IMR-90 (cell line): ENCODE measurements at regions not wholly inside any gene's neighbourhood (a gene's known extent, or its start where the extent isn't known, plus 50 kb on each side); places are given as distances from the start of the nearest gene placed in this dataset.

Experiments
- ATAC-seq: fragments of 200-7000 bp; cut with Tn5 transposase; 2 replicates; pipeline ENCODE4 v1.9.1; 2020; ENCODE audit warnings: low read depth, mild to moderate bottlenecking, moderate library complexity
- BruUV-seq: library from RNA; stranded (reverse); fragments of 400-500 nt; replicated peaks from 2 replicates; lab custom pipeline; 2021; lab: Mats Ljungman, UMichigan
- CTCF ChIA-PET: fragments of 300-600 bp; formaldehyde crosslinking; extraction: SDS; loops from one replicate; lab custom pipeline; 2021; ENCODE audit warnings: antibody characterized with exemption; lab: Yijun Ruan, JAX
- POLR2A ChIA-PET: fragments of 300-600 bp; sonication (Branson Sonifier 250); formaldehyde crosslinking; loops from one replicate; lab custom pipeline; 2022; ENCODE audit warnings: antibody characterized with exemption; ENCODE audit not compliant: unreplicated experiment; lab: Charles Lee
- DNase-seq: peaks from one replicate; pipeline ENCODE4 v3.0.0; 2013
- H2AFZ ChIP-seq: replicated peaks from 2 replicates; pipeline ENCODE3; 2013; ENCODE audit warnings: low read length, mild to moderate bottlenecking; ENCODE audit not compliant: poor library complexity
- H2AK5ac ChIP-seq: 2 replicates; pipeline ENCODE4 v1.6.1; 2013; ENCODE audit warnings: low read depth, low read length, inconsistent platforms
- H2AK9ac ChIP-seq: replicated peaks from 2 replicates; pipeline ENCODE3; 2013; ENCODE audit warnings: mild to moderate bottlenecking, low read depth, low read length, moderate library complexity; ENCODE audit not compliant: poor library complexity
- H2BK120ac ChIP-seq: 2 replicates; pipeline ENCODE4 v1.6.1; 2013; ENCODE audit warnings: low read depth, low read length, inconsistent platforms
- H2BK15ac ChIP-seq: 3 replicates; pipeline ENCODE4 v1.6.1; 2013; ENCODE audit warnings: low read depth, low read length, inconsistent platforms
- H2BK20ac ChIP-seq: 2 replicates; pipeline ENCODE4 v1.6.1; 2013; ENCODE audit warnings: low read depth, mild to moderate bottlenecking, inconsistent platforms, low read length, moderate library complexity
- H2BK5ac ChIP-seq: 2 replicates; pipeline ENCODE4 v1.6.1; 2013; ENCODE audit warnings: mild to moderate bottlenecking, low read depth, low read length, inconsistent platforms; ENCODE audit not compliant: poor library complexity, severe bottlenecking
- H3K14ac ChIP-seq: replicated peaks from 2 replicates; pipeline ENCODE4 v1.6.1; 2013; ENCODE audit warnings: low read depth, low read length, inconsistent platforms
- H3K18ac ChIP-seq: 2 replicates; pipeline ENCODE4 v1.6.1; 2013; ENCODE audit warnings: low read depth, low read length, control low read depth
- H3K23ac ChIP-seq: 2 replicates; pipeline ENCODE4 v1.6.1; 2013; ENCODE audit warnings: low read depth, low read length, inconsistent platforms
- H3K27ac ChIP-seq: 2 replicates; pipeline ENCODE4 v1.5.1; 2013; ENCODE audit warnings: mild to moderate bottlenecking, control low read depth, low read length; ENCODE audit not compliant: insufficient read depth
- H3K27me3 ChIP-seq: 2 replicates; pipeline ENCODE4 v1.6.1; 2013; ENCODE audit warnings: low read length; ENCODE audit not compliant: control insufficient read depth, insufficient read depth
- H3K36me3 ChIP-seq: 2 replicates; pipeline ENCODE4 v1.6.1; 2013; ENCODE audit warnings: low read length, mixed read lengths; ENCODE audit not compliant: control insufficient read depth, insufficient read depth
- H3K4ac ChIP-seq: 2 replicates; pipeline ENCODE4 v1.6.1; 2013; ENCODE audit warnings: low read depth, low read length, inconsistent platforms
- H3K4me1 ChIP-seq: 2 replicates; pipeline ENCODE4 v1.6.1; 2013; ENCODE audit warnings: low read length, mixed read lengths; ENCODE audit not compliant: control insufficient read depth, insufficient read depth
- H3K4me2 ChIP-seq: 2 replicates; pipeline ENCODE4 v1.6.1; 2013; ENCODE audit warnings: low read depth, mild to moderate bottlenecking, control low read depth, low read length, moderate library complexity
- H3K4me3 ChIP-seq: 2 replicates; pipeline ENCODE4 v1.5.1; 2013; ENCODE audit warnings: low read depth, mild to moderate bottlenecking, control low read depth, low read length, moderate library complexity; ENCODE audit not compliant: insufficient read depth
- H3K56ac ChIP-seq: 2 replicates; pipeline ENCODE4 v1.6.1; 2013; ENCODE audit warnings: low read length, inconsistent platforms; ENCODE audit not compliant: insufficient read depth; ENCODE audit errors: extremely low read depth
- H3K79me1 ChIP-seq, 2 experiments: 2 replicates each; pipeline ENCODE4 v1.6.1; 2013; ENCODE audit warnings: low read length in 2 of 2, inconsistent platforms in 1 of 2, low read depth in 1 of 2
- H3K9ac ChIP-seq: 2 replicates; pipeline ENCODE4 v1.6.1; 2013; ENCODE audit warnings: low read depth, low read length, control low read depth
- H3K9me1 ChIP-seq: 2 replicates; pipeline ENCODE4 v1.6.1; 2013; ENCODE audit warnings: low read length, inconsistent platforms; ENCODE audit not compliant: insufficient read depth
- H3K9me3 ChIP-seq: 2 replicates; pipeline ENCODE4 v1.6.1; 2013; ENCODE audit warnings: low read length; ENCODE audit not compliant: control insufficient read depth, insufficient read depth
- H4K20me1 ChIP-seq: 2 replicates; pipeline ENCODE4 v1.6.1; 2013; ENCODE audit warnings: low read length, inconsistent platforms; ENCODE audit not compliant: insufficient read depth
- H4K5ac ChIP-seq: 2 replicates; pipeline ENCODE4 v1.6.1; 2013; ENCODE audit warnings: mild to moderate bottlenecking, low read depth, low read length, control low read depth
- H4K8ac ChIP-seq, 2 experiments: 2 replicates each; pipeline ENCODE4 v1.6.1; 2013; ENCODE audit warnings: low read depth in 2 of 2, low read length in 2 of 2, control low read depth in 1 of 2, inconsistent platforms in 1 of 2
- H4K91ac ChIP-seq: 2 replicates; pipeline ENCODE4 v1.6.1; 2013; ENCODE audit warnings: low read depth, low read length, inconsistent platforms; ENCODE audit not compliant: insufficient read depth
- BHLHE40 ChIP-seq: fragments of 150-350 bp; IDR thresholded peaks from 2 replicates; pipeline ENCODE4 v1.6.1; 2016; ENCODE audit warnings: mild to moderate bottlenecking, low read depth, low read length
- CEBPB ChIP-seq: IDR thresholded peaks from 2 replicates; pipeline ENCODE4 v1.6.1; 2012; ENCODE audit warnings: low read depth, low read length, improper control_type of control experiment
- MAFK ChIP-seq: IDR thresholded peaks from 2 replicates; pipeline ENCODE4 v1.6.1; 2012; ENCODE audit warnings: low read depth, low read length, improper control_type of control experiment
- MXI1 ChIP-seq: IDR thresholded peaks from 2 replicates; pipeline ENCODE4 v1.6.1; 2012; ENCODE audit warnings: low read depth, mild to moderate bottlenecking, low read length, moderate library complexity, borderline replicate concordance
- NFE2L2 ChIP-seq: fragments of 150-350 bp; IDR thresholded peaks from 2 replicates; pipeline ENCODE4 v1.6.1; 2016; ENCODE audit warnings: low read depth, mild to moderate bottlenecking, low read length
- POLR2A ChIP-seq: IDR thresholded peaks from 2 replicates; pipeline ENCODE4 v1.6.1; 2012; ENCODE audit warnings: mild to moderate bottlenecking, low read depth, low read length
- RAD21 ChIP-seq: IDR thresholded peaks from 2 replicates; pipeline ENCODE4 v1.6.1; 2012; ENCODE audit warnings: low read length, improper control_type of control experiment
- RCOR1 ChIP-seq: IDR thresholded peaks from 2 replicates; pipeline ENCODE4 v1.6.1; 2012; ENCODE audit warnings: mild to moderate bottlenecking, low read length, improper control_type of control experiment; ENCODE audit not compliant: insufficient replicate concordance
- WGBS, 2 experiments: methylation state at CpG; one replicate each; pipeline versions ENCODE4 v1.1.5 to v1.1.7; 2013; ENCODE audit warnings: missing lambda C conversion rate in 2 of 2; ENCODE audit not compliant: insufficient read length in 1 of 2; ENCODE audit errors: extremely low coverage in 2 of 2; 5-methylcytosine and 5-hydroxymethylcytosine counted together
- dilution Hi-C: fragments of 300-500 bp; cut with HindIII; formaldehyde crosslinking; loops from one replicate; pipeline ENCODE4 v1.14.3; 2018; ENCODE audit warnings: low sequenced_read_pairs; ENCODE audit not compliant: unreplicated experiment
- in situ Hi-C: fragments of 300-500 bp; cut with MboI; formaldehyde crosslinking; loops from 3 replicates; pipeline ENCODE4 v1.14.3; 2019; ENCODE audit warnings: low sequenced_read_pairs, inconsistent platforms, mixed read lengths
- intact Hi-C: fragments of 100-400 bp; cut with micrococcal nuclease; formaldehyde crosslinking; loops from 2 replicates; pipeline ENCODE4 v1.10.0; 2022
- TF ChIP-seq, protein P1 (sequence below): fragments of 150-350 bp; IDR thresholded peaks from 2 replicates; pipeline ENCODE4 v1.6.1; 2016; ENCODE audit warnings: low read depth, mild to moderate bottlenecking, low read length, moderate library complexity, borderline replicate concordance
- TF ChIP-seq, protein P2 (sequence below): fragments of 150-350 bp; IDR thresholded peaks from 2 replicates; pipeline ENCODE4 v1.6.1; 2017; ENCODE audit warnings: mild to moderate bottlenecking, antibody characterized with exemption, low read length, low read depth

DNA sequence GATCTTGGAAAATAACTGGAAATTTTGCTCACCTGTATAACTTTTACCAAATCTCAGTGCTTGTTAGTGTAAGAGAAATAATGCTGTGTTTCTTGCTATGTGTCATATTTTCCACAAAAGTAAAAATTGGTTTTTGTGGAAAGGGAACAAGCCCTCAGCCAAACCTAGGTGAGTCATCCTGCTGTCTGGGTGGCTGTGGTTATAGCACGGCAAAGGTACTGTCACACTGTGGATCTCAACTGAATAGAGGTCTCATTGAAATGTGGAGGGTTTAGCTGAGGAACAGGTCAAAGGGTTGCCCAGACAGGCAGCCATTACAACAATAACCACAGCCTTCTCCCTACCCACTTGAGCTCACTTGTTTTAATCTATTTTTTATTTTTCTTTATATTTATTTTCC, 338.8 kb upstream of the DACH1 start:
- Histone ChIP-seq H3K79me1 (no peaks in the 10 kb centered on the region), H3K4me2 (no peak overlapping the region), H3K4ac (no peak overlapping the region), H3K9me1 (no peaks in the 10 kb centered on the region), H4K8ac (no peak overlapping the region), H2AK9ac (no peak overlapping the region), H2BK5ac (no peak overlapping the region), H3K9ac (no peak overlapping the region), H3K27ac (no peak overlapping the region), H3K56ac (no peak overlapping the region), H3K36me3 (no peaks in the 10 kb centered on the region), H2AFZ (no peak overlapping the region), H2BK15ac (no peak overlapping the region), H4K20me1 (no peaks in the 10 kb centered on the region), H4K5ac (no peak overlapping the region), H3K27me3 (no peaks in the 10 kb centered on the region), H3K4me3 (no peak overlapping the region), H2AK5ac (no peak overlapping the region), H2BK20ac (no peak overlapping the region), H2BK120ac (no peak overlapping the region), H3K4me1 (no peaks in the 10 kb centered on the region), H3K23ac (no peak overlapping the region), H4K91ac (no peak overlapping the region), H3K9me3 (0 out of 2 replicates have a peak, but pooled peaks cover 4% of the 10 kb centered on the region), H3K14ac (no peak overlapping the region), H3K18ac (no peak overlapping the region)
- WGBS, 2 experiments = no CpG with 5 or more reads among the region's 1 CpG
- ChIA-PET CTCF (no interaction called here), POLR2A (no interaction called here)
- TF ChIP-seq, protein P1, sequence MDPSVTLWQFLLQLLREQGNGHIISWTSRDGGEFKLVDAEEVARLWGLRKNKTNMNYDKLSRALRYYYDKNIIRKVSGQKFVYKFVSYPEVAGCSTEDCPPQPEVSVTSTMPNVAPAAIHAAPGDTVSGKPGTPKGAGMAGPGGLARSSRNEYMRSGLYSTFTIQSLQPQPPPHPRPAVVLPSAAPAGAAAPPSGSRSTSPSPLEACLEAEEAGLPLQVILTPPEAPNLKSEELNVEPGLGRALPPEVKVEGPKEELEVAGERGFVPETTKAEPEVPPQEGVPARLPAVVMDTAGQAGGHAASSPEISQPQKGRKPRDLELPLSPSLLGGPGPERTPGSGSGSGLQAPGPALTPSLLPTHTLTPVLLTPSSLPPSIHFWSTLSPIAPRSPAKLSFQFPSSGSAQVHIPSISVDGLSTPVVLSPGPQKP = no peak
- TF ChIP-seq, protein P2, sequence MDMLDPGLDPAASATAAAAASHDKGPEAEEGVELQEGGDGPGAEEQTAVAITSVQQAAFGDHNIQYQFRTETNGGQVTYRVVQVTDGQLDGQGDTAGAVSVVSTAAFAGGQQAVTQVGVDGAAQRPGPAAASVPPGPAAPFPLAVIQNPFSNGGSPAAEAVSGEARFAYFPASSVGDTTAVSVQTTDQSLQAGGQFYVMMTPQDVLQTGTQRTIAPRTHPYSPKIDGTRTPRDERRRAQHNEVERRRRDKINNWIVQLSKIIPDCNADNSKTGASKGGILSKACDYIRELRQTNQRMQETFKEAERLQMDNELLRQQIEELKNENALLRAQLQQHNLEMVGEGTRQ = no peak
- no peak for TF ChIP-seq BHLHE40
- no peak for TF ChIP-seq NFE2L2
- TF ChIP-seq MAFK = no peak
- TF ChIP-seq RAD21 = no peak
- no peak for TF ChIP-seq MXI1
- TF ChIP-seq CEBPB = no peak
- no peak for TF ChIP-seq RCOR1
- no peak for TF ChIP-seq POLR2A
- no peak for DNase-seq
- ATAC-seq = no peak
- dilution Hi-C loops (no loop called here), in situ Hi-C loops (no loop called here), intact Hi-C loops (no loop called here)
- BruUV-seq = no TSS peak
